HFFc6 (cell line): ENCODE measurements at regions not wholly inside any gene's neighbourhood (a gene's known extent, or its start where the extent isn't known, plus 50 kb on each side); places are given as distances from the start of the nearest gene placed in this dataset.

Experiments
- DNase-seq: peaks from one replicate; pipeline ENCODE4 v3.0.0-alpha.2; 2018
- H3K27ac Mint-ChIP-seq: 2 replicates; pipeline ENCODE4 v1.8.0; 2020; ENCODE audit warnings: mild to moderate bottlenecking, mixed read lengths
- H3K27me3 Mint-ChIP-seq: 2 replicates; pipeline ENCODE4 v1.8.0; 2021; ENCODE audit warnings: mild to moderate bottlenecking, moderate library complexity, mixed read lengths; ENCODE audit not compliant: insufficient read depth
- H3K36me3 Mint-ChIP-seq: 2 replicates; pipeline ENCODE4 v1.8.0; 2021; ENCODE audit warnings: low read depth, mixed read lengths
- H3K4me1 Mint-ChIP-seq: 2 replicates; pipeline ENCODE4 v1.8.0; 2020; ENCODE audit warnings: low read depth, mixed read lengths
- H3K4me3 Mint-ChIP-seq: 2 replicates; pipeline ENCODE4 v1.8.0; 2020; ENCODE audit warnings: mild to moderate bottlenecking, moderate library complexity, mixed read lengths
- H3K9me3 Mint-ChIP-seq: 2 replicates; pipeline ENCODE4 v1.8.0; 2020; ENCODE audit warnings: mild to moderate bottlenecking, mixed read lengths
- TF ChIP-seq, protein P1 (sequence below): fragments of 200-600 bp; sonication (generic); IDR thresholded peaks from 2 replicates; pipeline ENCODE4 v1.5.0; 2021; ENCODE audit warnings: antibody characterized with exemption, mild to moderate bottlenecking

DNA sequence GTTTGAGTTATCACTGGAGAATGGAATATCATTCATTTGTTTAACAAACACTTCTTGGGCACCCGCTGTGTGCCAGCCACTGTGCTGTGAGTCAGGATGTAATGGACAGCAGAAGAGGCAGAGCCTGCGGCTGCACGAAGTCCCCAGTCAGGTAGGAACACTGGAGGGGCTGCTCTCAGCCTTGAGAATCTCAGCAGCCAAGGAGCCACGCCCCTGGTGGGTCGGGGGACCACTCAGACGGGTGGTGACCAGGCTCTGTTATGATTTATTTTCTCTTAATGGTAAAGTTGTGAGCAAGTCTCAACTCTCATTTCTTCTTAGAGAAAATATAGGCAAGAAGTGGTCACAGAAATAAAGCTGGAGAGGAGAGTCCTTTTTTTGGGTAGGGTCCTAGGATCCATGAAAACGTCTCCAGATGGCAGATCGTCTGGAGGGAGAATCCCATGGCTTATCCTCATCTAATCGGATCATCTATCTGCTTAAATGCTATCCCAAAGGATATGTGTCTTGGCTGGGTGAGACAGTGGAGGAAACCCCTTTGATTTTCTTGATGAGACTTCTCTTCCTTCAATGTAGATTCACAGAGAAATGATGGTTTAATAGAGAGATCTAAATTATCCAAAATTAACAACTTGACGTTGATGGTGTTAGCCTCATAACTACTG, 129.1 kb upstream of the LGALSL start:
- Mint-ChIP-seq H3K36me3 (no peaks in the 10 kb centered on the region), H3K27ac (no peak overlapping the region), H3K9me3 (no peaks in the 10 kb centered on the region), H3K4me1 (peaks cover 6% of the 10 kb centered on the region), H3K27me3 (peaks cover 38% of the 10 kb centered on the region), H3K4me3 (no peak overlapping the region)
- TF ChIP-seq, protein P1, sequence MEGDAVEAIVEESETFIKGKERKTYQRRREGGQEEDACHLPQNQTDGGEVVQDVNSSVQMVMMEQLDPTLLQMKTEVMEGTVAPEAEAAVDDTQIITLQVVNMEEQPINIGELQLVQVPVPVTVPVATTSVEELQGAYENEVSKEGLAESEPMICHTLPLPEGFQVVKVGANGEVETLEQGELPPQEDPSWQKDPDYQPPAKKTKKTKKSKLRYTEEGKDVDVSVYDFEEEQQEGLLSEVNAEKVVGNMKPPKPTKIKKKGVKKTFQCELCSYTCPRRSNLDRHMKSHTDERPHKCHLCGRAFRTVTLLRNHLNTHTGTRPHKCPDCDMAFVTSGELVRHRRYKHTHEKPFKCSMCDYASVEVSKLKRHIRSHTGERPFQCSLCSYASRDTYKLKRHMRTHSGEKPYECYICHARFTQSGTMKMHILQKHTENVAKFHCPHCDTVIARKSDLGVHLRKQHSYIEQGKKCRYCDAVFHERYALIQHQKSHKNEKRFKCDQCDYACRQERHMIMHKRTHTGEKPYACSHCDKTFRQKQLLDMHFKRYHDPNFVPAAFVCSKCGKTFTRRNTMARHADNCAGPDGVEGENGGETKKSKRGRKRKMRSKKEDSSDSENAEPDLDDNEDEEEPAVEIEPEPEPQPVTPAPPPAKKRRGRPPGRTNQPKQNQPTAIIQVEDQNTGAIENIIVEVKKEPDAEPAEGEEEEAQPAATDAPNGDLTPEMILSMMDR, result no peak
- no peak for DNase-seq

DNA sequence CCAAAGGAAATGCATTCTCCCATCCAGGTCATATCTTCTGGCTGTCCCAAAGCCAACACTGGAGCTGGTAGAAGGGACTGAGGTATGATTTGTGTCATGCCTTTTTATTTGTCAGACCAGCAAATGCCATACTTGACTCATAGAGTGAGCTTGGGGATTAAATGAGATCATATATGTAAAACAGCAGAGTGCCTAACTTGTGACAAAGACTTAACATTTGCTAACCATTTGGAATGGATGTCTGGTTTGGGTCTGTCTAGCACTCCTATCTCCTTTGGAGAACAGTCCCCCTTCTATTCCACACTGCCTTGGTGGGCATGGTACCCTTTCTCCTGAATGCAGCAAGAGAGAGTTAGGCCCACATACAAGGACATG, 128.5 kb upstream of the LGALSL start:
- H3K9me3 Mint-ChIP-seq, result no peaks in the 10 kb centered on the region
- peaks cover 32% of the 10 kb centered on the region for H3K27me3 Mint-ChIP-seq
- H3K4me3 Mint-ChIP-seq, result no peak overlapping the region
- peak; percentile 23 for DNase-seq
- H3K36me3 Mint-ChIP-seq, result no peaks in the 10 kb centered on the region
- H3K4me1 Mint-ChIP-seq, result peaks cover 11% of the 10 kb centered on the region
- no peak overlapping the region for H3K27ac Mint-ChIP-seq
- TF ChIP-seq, protein P1, result no peak

DNA sequence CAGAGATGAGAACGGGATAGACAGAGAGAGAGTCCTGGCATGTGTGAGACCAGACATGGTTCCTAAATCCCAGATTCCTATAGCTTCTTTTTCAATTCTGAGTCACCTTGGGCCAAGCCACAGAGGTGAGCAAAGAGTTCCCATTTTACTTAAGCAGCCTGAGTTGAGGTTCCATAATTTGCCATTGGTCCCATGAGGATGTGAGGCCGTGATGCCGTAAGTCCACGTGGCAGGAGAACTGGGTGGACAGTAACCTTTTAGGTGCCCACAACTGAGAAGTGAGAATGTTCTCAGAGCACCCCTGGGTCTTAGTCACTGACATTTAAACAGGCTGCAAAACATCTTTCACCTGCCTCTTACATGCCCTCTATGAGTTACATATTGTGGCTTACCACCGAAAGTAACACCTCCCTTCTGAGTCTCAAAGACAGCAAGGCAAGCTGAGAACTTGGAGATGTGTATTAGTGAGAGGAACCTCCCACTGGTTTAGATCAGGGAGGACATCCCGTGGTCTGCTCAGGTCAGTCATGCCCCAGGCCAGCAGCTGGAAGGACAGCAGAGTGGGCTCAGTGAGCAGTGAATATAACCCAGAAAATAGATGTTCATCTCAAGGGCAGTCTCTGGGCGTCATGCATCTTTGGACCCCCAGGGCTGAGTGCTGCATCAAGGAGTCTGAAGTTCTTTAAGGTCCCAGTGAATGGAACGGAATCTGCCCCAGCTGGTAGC, 127.9 kb upstream of the LGALSL start:
- Mint-ChIP-seq H3K4me3 (no peak overlapping the region), H3K27me3 (peaks cover 26% of the 10 kb centered on the region), H3K27ac (no peak overlapping the region), H3K9me3 (no peaks in the 10 kb centered on the region), H3K4me1 (peaks cover 17% of the 10 kb centered on the region), H3K36me3 (no peaks in the 10 kb centered on the region)
- TF ChIP-seq, protein P1, result no peak
- no peak for DNase-seq

DNA sequence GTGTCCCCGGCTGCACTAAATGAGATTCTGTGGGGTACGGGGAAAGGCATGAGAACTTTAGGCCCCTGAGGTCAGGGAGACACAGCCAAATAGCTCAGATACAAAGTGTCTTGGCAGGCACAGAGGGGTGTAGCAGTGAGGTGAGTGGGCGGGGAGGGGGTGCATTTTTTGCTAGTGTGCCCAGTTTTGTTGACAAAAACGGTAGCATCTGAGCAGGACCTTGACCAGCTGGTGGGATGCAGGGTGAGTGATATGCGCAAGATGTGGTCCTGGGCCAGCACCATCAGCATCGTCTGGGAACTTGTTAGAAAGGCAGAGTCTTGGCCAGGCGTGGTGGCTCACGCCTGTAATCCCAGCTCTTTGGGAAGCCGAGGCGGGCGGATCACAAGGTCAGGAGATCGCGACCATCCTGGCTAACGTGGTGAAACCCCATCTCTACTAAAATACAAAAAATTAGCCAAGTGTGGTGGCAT, 127.3 kb upstream of the LGALSL start:
- no peak overlapping the region for H3K27ac Mint-ChIP-seq
- peaks cover 19% of the 10 kb centered on the region for H3K4me1 Mint-ChIP-seq
- DNase-seq, result no peak
- no peak overlapping the region for H3K4me3 Mint-ChIP-seq
- TF ChIP-seq, protein P1, result no peak
- no peaks in the 10 kb centered on the region for H3K36me3 Mint-ChIP-seq
- peaks cover 23% of the 10 kb centered on the region for H3K27me3 Mint-ChIP-seq
- no peaks in the 10 kb centered on the region for H3K9me3 Mint-ChIP-seq

DNA sequence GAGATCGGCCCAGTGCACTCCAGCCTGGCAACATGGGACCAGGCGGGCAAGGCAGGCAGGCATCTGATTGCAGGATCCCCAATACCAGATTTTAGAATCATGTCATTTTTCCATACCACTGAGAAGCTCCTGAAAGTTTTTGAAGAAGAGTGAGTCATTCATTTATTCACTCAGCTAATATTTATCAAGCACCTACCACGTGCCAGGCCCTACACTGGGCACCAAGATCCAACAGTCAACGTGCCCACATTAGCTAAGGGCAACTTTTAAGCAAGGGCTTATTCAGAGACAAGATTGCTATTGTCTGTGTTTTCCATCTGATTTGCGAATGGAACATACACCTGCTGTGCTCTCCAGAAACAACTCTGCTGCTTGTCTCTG, 126.8 kb upstream of the LGALSL start:
- Mint-ChIP-seq H3K27ac (no peak overlapping the region), H3K4me1 (peaks cover 19% of the 10 kb centered on the region), H3K27me3 (peaks cover 23% of the 10 kb centered on the region), H3K36me3 (no peaks in the 10 kb centered on the region), H3K4me3 (no peak overlapping the region), H3K9me3 (no peaks in the 10 kb centered on the region)
- TF ChIP-seq, protein P1, result no peak
- DNase-seq, result no peak
